Head of caudate nucleus (tissue), 42 donors: ENCODE measurements at regions not wholly inside any gene's neighbourhood (a gene's known extent, or its start where the extent isn't known, plus 50 kb on each side); places are given as distances from the start of the nearest gene placed in this dataset.
"Not testable (repeated sequence)": the region's sequence is repeated elsewhere in the genome, so short reads cannot be mapped to it uniquely, and the experiment has no call there.

Experiments used
- DNase-seq, 42 donors: peaks; one replicate each; pipeline versions ENCODE4 v3.0.0 to v3.0.0-alpha.2; 2020 to 2021; ENCODE audit warnings: mixed read lengths in 7 of 42
- intact Hi-C: fragments of 100-400 bp; cut with DNase I; formaldehyde crosslinking; loops from one replicate; pipeline ENCODE4 v1.15.0; 2022

GRCh38 chr3:87654184-87654583 lies 377.8 kb upstream of the POU1F1 start:
- DNase-seq: no peak
- intact Hi-C loops: no loop called here

GRCh38 chr3:87653138-87653537 lies 376.8 kb upstream of the POU1F1 start:
- DNase-seq, intact Hi-C loops: not testable (repeated sequence)

GRCh38 chr3:87634426-87634825 lies 358.0 kb upstream of the POU1F1 start:
- no peak for DNase-seq
- intact Hi-C loops: no loop called here

DNA sequence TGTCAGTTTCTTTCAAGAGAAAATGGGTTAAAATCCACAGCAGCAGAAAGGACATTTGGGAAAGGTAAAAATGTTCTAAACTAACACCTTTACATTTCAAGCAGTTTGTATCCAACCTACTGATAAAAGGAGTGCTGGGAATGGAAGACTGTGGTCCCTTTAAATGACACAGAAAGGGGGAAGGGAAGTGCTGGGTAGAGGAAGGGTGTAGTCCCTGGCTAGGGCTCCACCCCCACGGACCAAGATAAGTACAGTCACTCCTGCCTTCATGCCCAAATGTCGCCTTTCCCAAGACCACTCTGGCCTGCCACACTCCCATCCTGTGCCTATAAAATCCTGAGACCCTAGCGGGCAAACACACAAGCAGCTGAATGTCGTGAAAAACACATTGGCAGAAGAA lies 350.9 kb upstream of the POU1F1 start:
- intact Hi-C loops: no loop called here

GRCh38 chr3:87626546-87626945 lies 350.2 kb upstream of the POU1F1 start:
- intact Hi-C loops: no loop called here
- DNase-seq: no peak

More for the DNA sequence above, 350.9 kb upstream of the POU1F1 start:
- no peak for DNase-seq

GRCh38 chr3:87625876-87626275 lies 349.5 kb upstream of the POU1F1 start:
- DNase-seq: no peak
- intact Hi-C loops: no loop called here

GRCh38 chr3:87624860-87625259 lies 348.5 kb upstream of the POU1F1 start:
- no peak for DNase-seq
- intact Hi-C loops: no loop called here

GRCh38 chr3:87621667-87622066 lies 345.3 kb upstream of the POU1F1 start:
- no peak for DNase-seq
- intact Hi-C loops: no loop called here

- intact Hi-C loops: no loop called here
- no peak for DNase-seq
Measured at GRCh38 chr3:87615506-87615905, 339.1 kb upstream of the POU1F1 start.

GRCh38 chr3:87614998-87615397 lies 338.6 kb upstream of the POU1F1 start:
- intact Hi-C loops: no loop called here
- DNase-seq: no peak

DNA sequence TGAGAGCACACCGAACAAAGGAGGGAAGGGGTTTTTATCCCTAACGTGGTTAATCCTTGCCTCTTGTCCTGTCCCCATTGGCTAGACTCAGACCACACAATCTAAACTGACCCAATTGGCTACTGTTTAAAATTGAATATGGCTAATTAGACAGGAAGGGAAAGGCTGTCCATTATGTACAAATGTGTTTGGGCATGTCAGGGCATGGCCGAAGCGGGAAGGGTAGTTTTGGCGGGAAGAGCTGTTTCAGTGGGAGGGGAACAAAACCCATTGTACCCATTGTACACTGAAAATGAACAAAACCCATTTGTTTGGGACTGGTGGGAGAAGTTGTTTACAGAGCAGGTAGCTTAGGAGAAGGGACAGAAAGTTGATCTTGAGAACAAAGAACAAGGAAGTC lies 330.9 kb upstream of the POU1F1 start:
- no peak for DNase-seq
- intact Hi-C loops: no loop called here

DNA sequence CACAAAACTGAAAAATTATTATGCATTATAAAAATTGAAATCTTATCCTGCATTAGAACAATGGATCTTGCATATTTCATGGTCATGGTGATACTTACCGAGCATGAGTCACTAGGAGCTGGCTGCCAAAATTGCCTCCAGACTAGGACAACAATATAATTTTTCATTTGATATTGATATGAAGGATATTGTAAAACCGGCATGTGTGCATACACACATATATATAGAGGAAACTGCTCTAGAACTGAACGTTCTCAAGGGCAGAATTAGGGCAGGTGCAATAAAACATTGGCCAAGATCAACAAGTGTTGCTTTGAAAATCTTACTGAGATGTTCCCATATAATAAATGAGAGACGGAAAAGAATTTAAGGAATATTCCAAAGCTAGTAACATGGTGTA lies 319.4 kb upstream of the POU1F1 start:
- DNase-seq: no peak
- intact Hi-C loops: no loop called here

- intact Hi-C loops: no loop called here
Measured at GRCh38 chr3:87581240-87581639, 304.9 kb upstream of the POU1F1 start.

GRCh38 chr3:87576752-87577151 lies 300.4 kb upstream of the POU1F1 start:
- intact Hi-C loops: no loop called here
- no peak for DNase-seq

More at GRCh38 chr3:87581240-87581639, 304.9 kb upstream of the POU1F1 start:
- no peak for DNase-seq

GRCh38 chr3:87575550-87575949 lies 299.2 kb upstream of the POU1F1 start:
- no peak for DNase-seq
- intact Hi-C loops: no loop called here

- DNase-seq: no peak
- intact Hi-C loops: no loop called here
Measured at GRCh38 chr3:87568331-87568730, 291.9 kb upstream of the POU1F1 start.

DNA sequence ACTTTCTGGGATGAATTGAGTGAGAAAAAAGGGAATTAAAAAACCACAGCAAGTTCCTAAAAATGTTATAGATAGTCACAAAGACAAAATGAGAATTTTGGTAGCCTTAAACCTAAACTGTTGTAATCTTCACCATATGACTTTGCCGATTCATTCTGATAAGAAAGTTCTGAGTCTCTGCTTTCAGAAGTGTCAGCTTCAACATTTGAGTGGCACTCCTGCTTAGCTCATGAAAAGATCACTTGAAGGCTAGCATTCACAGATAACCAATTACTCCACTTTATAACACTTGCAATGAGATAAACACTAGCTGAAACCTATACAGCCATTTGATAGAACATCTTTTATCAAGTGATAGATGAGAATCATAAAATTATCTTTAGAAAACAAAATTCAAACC lies 288.1 kb upstream of the POU1F1 start:
- DNase-seq: no peak
- intact Hi-C loops: no loop called here

GRCh38 chr3:87563712-87564111 lies 287.3 kb upstream of the POU1F1 start:
- no peak for DNase-seq
- intact Hi-C loops: no loop called here

GRCh38 chr3:87558492-87558891 lies 282.1 kb upstream of the POU1F1 start:
- intact Hi-C loops: no loop called here
- DNase-seq: no peak

DNA sequence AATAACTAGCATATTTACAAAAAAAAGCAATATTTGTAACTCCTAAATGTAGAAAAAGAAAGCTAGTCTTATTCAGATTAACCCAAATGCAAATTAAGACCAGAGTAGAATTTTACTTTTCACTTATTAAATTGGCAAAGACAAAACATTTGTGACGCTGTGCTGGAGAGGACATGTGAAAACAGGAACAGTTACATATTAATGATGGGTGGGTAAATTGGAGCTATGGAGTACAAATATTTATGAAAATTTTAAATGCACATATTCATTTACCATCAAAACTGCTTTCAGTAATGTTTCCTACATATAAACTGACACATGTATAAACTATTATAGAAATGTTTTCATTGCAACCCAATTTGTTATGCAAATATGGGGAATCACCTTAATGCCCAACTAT lies 278.9 kb upstream of the POU1F1 start:
- DNase-seq: no peak
- intact Hi-C loops: no loop called here

DNA sequence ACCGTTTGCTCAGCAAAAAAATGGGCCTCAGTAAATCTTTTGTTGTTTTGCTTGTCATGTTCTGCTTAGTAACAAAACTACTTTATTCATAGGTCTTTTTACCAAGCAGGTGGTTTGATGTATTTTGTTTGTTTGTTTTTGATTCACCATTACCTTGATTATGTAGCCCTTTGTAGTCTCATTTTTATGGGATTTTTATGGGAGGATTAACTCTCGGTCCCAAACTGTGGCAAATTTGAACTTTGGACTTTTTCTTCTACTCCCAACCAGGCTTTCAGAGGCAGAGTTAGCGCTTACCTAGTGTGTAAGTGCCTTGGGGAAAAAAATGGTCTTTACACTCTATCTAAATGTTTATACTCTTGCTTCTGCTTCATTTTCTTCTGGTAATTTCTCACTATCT lies 276.7 kb upstream of the POU1F1 start:
- no peak for DNase-seq
- intact Hi-C loops: no loop called here

DNA sequence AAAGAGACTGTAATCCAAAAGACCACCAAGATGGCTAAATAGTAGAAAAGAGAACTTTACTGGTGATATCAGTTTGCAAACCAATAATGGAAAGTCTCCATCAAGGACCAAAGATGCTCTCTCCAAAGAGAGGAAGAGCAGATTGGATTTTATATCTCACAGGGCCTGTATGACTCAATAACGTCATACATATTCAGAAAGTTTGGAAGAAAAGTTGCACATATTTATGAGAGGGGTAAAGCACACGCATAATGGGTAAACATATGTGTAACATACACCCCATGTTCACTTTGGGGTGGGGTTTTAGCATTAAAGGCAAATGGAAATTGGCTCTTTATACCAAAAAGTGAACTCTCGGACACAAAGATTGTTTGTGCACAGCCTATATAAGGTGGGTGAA lies 274.5 kb upstream of the POU1F1 start:
- intact Hi-C loops: no loop called here
- no peak for DNase-seq
